Gastrocnemius medialis (tissue), 4 donors: ENCODE measurements at regions not wholly inside any gene's neighbourhood (a gene's known extent, or its start where the extent isn't known, plus 50 kb on each side); places are given as distances from the start of the nearest gene placed in this dataset.

Source experiments
- ATAC-seq, 2 donors: fragments of 150-250 bp; one replicate each; pipeline ENCODE4 v1.9.1; 2016
- DNase-seq, 2 donors: peaks; one replicate each; pipeline ENCODE4 v3.0.0-alpha.2; 2019
- H3K27ac ChIP-seq, 4 donors: fragments of 200-600 bp; sonication (generic); 1 replicate in 1 of 4; 2 replicates in 3 of 4; pipeline ENCODE4 v1.5.1; 2016 to 2018; ENCODE audit warnings: mild to moderate bottlenecking in 2 of 4, moderate library complexity in 1 of 4
- H3K27me3 ChIP-seq, 3 donors: fragments of 200-600 bp; sonication (generic) in 2 of 3; 1 replicate in 1 of 3; 2 replicates in 2 of 3; pipeline versions ENCODE4 v1.5.1 to v1.6.0; 2016 to 2019; ENCODE audit warnings: mild to moderate bottlenecking in 1 of 3, moderate library complexity in 1 of 3
- H3K36me3 ChIP-seq, 2 donors: fragments of 200-600 bp; sonication (generic) in 1 of 2; one replicate each; pipeline ENCODE4 v1.5.1; 2017 to 2018
- H3K4me1 ChIP-seq, 2 donors: fragments of 200-600 bp; sonication (generic) in 1 of 2; one replicate each; pipeline ENCODE4 v1.5.1; 2016 to 2017; ENCODE audit warnings: mild to moderate bottlenecking in 2 of 2
- H3K4me3 ChIP-seq, 4 donors: fragments of 200-600 bp; sonication (generic) in 3 of 4; 1 replicate in 1 of 4; 2 replicates in 3 of 4; pipeline ENCODE4 v1.5.1; 2016 to 2019; ENCODE audit warnings: mild to moderate bottlenecking in 2 of 4
- H3K9me3 ChIP-seq, 3 donors: fragments of 200-600 bp; sonication (generic) in 2 of 3; 1 replicate in 1 of 3; 2 replicates in 2 of 3; pipeline ENCODE4 v1.5.1; 2016 to 2019
- POLR2A ChIP-seq, 2 donors: fragments of 450-650 bp; IDR thresholded peaks; one replicate each; pipeline ENCODE4 v1.6.1; 2017; ENCODE audit warnings: antibody characterized with exemption in 2 of 2, mild to moderate bottlenecking in 2 of 2, moderate library complexity in 2 of 2
- in situ Hi-C, 4 donors: fragments of 200-750 bp; cut with MboI; loops; one replicate each; pipeline versions ENCODE4 v1.15.0 to v1.8.0; 2017; ENCODE audit warnings: low sequenced_read_pairs in 4 of 4
- intact Hi-C: fragments of 100-400 bp; cut with DNase I; formaldehyde crosslinking; loops from one replicate; pipeline ENCODE4 v1.15.1; 2023; ENCODE audit warnings: low total_unique reads
- TF ChIP-seq, protein P1 (sequence below), 5 experiments: fragments of 450-650 bp in 3 of 5; fragments of 200-600 bp in 2 of 5; sonication (generic) in 2 of 5; IDR thresholded peaks in 4 of 5; conservative IDR thresholded peaks in 1 of 5; 1 replicate in 4 of 5; 2 replicates in 1 of 5; pipeline ENCODE4 v1.5.1; 2016 to 2019; ENCODE audit warnings: antibody characterized with exemption in 5 of 5, mild to moderate bottlenecking in 3 of 5, moderate library complexity in 3 of 5

DNA sequence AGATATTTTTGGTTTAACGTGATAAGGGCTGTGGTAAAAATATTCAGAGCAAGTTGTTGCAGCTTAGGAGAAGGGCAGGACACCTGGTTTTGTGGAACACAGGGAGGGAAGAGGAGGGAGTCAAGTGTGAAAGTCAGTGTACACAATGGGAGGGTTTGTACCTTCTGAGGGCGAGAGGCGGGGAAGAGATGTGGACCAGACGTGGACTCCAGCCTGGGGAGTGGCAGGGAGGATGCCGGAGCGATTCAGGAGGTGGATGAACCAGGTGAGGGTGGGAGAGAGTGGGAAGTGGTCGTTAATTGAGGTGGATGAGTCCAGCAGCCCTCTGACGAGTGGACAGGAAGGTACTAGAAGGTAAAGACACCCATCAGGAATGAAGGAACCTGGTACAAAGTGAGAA, 52.2 kb upstream of the IRF2BP2 start:
- no peak overlapping the region for H3K4me3 ChIP-seq
- H3K27ac ChIP-seq = no peak overlapping the region
- in situ Hi-C loops (no loop called here), intact Hi-C loops (no loop called here)
- H3K4me1 ChIP-seq = peaks cover 0 to 11% of the 10 kb centered on the region in 2 donors
- ATAC-seq = no peak
- no peaks in the 10 kb centered on the region for H3K9me3 ChIP-seq
- H3K36me3 ChIP-seq = no peaks in the 10 kb centered on the region
- TF ChIP-seq, protein P1, sequence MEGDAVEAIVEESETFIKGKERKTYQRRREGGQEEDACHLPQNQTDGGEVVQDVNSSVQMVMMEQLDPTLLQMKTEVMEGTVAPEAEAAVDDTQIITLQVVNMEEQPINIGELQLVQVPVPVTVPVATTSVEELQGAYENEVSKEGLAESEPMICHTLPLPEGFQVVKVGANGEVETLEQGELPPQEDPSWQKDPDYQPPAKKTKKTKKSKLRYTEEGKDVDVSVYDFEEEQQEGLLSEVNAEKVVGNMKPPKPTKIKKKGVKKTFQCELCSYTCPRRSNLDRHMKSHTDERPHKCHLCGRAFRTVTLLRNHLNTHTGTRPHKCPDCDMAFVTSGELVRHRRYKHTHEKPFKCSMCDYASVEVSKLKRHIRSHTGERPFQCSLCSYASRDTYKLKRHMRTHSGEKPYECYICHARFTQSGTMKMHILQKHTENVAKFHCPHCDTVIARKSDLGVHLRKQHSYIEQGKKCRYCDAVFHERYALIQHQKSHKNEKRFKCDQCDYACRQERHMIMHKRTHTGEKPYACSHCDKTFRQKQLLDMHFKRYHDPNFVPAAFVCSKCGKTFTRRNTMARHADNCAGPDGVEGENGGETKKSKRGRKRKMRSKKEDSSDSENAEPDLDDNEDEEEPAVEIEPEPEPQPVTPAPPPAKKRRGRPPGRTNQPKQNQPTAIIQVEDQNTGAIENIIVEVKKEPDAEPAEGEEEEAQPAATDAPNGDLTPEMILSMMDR (IDR thresholded peaks at IDR 0.05 in 4 of 5, conservative IDR thresholded peaks at IDR 0.05 in 1 of 5) = no peak
- TF ChIP-seq POLR2A (IDR thresholded peaks at IDR 0.05) = no peak
- no peaks in the 10 kb centered on the region for H3K27me3 ChIP-seq
- no peak for DNase-seq

DNA sequence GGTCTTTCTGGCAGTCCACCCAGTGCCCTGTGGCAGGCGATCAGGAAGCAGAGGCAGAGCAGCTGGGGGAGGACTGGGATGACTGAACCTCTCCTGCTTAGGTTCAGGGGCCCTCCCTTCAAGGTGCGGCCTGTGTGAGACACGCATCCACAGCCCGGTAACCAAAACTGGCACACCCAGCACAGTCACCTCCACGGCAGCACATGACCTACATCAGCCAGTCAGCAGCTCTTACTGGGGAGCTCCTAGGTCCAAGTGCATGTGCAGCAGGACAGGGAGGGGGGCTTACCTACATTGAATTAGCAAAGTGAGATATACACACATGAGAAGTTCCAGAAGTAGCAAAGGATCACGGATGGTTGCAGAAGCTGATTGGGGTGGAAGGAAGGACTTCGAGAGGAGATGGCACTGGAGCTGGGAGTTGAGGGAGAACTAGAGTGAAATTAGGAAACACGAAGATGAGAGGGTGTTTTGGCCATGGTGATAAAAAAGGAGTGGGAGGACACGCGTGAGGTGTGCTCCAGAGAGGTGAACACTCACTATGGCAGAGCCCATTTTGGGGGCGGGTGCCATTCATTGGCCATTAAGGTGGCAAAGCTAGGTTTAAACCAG, 51.4 kb upstream of the IRF2BP2 start:
- ATAC-seq = no peak

DNA sequence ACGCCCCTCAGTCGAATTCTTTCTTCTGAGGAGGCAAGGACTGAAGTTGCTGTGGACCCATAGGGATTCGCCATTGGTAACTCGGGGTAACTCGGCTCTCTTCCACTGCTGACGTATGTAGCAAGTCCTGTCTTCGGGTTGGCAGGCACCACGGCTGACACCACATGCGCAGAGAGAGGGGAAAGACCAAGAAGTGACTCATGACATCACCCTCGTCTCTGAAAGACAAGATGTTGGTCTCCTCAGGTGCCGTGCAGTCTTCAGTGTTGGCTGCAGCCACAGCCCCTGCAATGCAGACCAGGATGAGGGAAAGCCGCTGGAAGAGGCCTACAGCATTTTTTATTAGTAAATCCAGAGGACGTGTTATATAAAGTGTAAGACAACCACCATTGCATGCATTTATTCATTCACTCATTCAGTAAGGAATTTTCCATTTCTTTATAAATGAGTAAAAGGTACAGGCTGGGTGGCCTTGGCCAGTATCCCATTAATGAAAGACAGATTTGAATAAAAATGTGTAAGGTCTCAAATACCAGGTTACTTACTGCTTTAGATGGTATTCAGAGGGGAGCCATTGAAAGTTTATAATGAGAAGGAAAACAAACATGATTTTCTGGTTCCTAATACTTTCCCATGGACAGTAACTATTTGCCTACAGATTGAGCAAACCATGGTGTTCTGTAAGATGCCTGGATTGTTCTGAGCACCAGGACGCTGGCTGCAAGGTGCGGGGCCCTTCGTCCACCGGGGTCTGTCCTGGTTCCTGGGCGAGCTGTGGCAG, 50.7 kb upstream of the IRF2BP2 start:
- TF ChIP-seq, protein P1 (IDR thresholded peaks at IDR 0.05 in 4 of 5, conservative IDR thresholded peaks at IDR 0.05 in 1 of 5) = no peak
- TF ChIP-seq POLR2A (IDR thresholded peaks at IDR 0.05) = no peak
- H3K4me3 ChIP-seq = no peak overlapping the region
- H3K27me3 ChIP-seq = no peaks in the 10 kb centered on the region
- no peaks in the 10 kb centered on the region for H3K9me3 ChIP-seq
- DNase-seq (no peak), ATAC-seq (no peak)
- H3K36me3 ChIP-seq = no peaks in the 10 kb centered on the region
- H3K27ac ChIP-seq = no peak overlapping the region
- peaks cover 0 to 13% of the 10 kb centered on the region in 2 donors for H3K4me1 ChIP-seq
- intact Hi-C loops (no loop called here), in situ Hi-C loops (no loop called here)

More for the DNA sequence above, 51.4 kb upstream of the IRF2BP2 start:
- no peaks in the 10 kb centered on the region for H3K9me3 ChIP-seq
- H3K4me3 ChIP-seq = no peak overlapping the region
- DNase-seq = no peak
- peaks cover 0 to 13% of the 10 kb centered on the region in 2 donors for H3K4me1 ChIP-seq
- in situ Hi-C loops (no loop called here), intact Hi-C loops (no loop called here)
- no peak overlapping the region for H3K27ac ChIP-seq
- H3K27me3 ChIP-seq = no peaks in the 10 kb centered on the region
- no peaks in the 10 kb centered on the region for H3K36me3 ChIP-seq
- TF ChIP-seq, protein P1 (IDR thresholded peaks at IDR 0.05 in 4 of 5, conservative IDR thresholded peaks at IDR 0.05 in 1 of 5) = no peak
- no peak for TF ChIP-seq POLR2A (IDR thresholded peaks at IDR 0.05)
